GM21447 (cell line): ENCODE measurements at regions not wholly inside any gene's neighbourhood (a gene's known extent, or its start where the extent isn't known, plus 50 kb on each side); places are given as distances from the start of the nearest gene placed in this dataset.

Source experiments
- ATAC-seq: cut with Tn5 transposase; IDR thresholded peaks from one replicate; pipeline ENCODE4 v1.9.1; 2021; ENCODE audit not compliant: unreplicated experiment

DNA sequence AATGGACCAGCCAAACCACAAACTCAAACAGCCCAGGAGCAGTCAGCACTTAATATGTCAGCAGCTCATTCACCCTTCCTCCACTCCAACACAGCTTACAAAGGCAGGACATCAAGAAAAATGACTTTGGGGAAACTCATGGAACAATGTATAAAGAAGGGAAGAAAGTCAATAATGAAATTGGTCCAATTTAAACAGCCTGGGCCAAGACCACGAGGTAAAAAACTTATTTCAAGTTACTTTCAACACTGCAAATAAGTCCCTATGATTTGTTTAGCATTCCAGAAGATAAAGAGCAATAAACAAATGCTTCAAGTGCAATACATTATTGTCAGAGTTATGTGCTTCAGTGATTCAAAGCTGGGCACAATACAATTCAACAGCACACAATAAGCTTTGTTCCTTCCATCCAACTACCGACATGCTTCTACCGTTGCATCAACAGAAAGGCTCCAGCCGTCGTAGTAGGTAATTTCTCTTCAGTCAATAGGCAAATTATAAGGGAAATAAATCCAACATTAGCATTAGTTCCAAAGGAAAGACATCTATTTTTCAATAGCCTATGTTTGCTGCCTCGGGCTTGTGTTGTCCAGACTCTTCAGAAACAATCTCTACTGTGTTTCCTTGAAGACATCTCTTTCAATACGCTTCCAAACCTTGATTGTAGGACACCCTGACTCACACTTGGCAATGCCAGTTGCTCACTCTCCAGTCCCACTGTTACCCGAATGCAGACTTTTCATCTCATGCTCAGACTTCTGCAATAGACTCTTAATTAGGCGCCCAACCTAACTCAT lies 225.7 kb downstream of the NUAK1 start:
- no peak for ATAC-seq

DNA sequence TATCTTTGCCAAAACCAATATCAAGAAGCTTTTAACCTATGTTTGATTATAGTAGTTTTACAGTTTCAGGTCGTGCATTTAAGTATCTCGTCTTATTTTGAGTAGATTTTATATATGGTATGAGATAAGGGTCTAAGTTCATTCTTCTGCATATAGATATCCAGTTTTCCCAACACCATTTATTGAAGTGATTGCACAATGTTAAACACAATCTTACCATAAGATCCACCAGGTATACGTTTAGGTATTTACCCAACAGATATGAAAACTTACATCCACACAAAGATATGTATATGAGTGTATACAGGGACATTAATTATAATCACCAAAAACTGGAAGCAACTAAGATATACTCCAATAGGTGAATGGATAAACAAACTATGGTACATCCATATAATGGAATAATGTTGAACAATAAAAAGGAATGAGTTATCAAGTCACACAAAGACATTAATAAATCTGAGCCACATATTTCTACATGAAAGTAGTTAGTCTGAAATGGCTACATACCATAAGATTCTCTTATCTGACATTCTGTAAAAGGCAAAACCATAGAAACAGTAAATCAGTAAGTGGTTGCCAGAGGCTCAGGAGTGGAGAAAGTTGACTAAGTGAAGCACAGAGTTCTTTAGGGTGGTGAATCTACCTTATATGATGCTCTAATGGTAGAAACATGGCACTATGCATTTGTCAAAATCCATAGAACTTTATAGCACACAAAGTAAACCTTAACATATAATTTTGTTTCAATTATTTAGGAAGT lies 222.6 kb downstream of the NUAK1 start:
- no peak for ATAC-seq

- ATAC-seq, result no peak
Observed at GRCh38 chr12:105916760-105917039, 222.1 kb downstream of the NUAK1 start.

DNA sequence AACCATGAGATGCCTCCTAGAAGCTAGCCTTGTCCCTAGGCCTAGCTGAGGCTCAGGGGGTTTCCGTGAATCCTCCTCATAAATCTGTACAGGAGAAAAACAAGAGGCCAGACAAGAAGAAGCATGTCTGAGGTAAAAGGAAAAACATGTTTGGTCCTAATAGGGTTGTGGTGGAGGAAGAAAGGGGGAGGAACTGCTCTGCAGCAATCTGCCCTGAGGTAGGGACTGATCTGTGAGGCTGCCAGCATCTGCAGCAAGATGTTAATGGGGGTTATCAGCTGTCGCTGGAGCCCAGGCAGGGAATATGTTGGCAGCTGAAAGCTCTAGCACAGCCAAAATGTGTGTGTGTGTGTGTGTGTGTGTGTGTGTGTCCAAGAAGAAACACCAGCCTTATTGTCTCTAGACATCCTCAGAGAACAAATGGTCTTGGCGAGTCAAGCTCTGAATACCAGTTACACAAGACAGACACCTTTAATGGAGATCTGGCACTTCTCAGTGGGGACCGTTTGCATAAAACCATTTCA lies 218.5 kb downstream of the NUAK1 start:
- no peak for ATAC-seq

- ATAC-seq, result no peak
Observed at GRCh38 chr12:105921055-105921454, 217.7 kb downstream of the NUAK1 start.

GRCh38 chr12:105921872-105922669 lies 216.7 kb downstream of the NUAK1 start:
- no peak for ATAC-seq

DNA sequence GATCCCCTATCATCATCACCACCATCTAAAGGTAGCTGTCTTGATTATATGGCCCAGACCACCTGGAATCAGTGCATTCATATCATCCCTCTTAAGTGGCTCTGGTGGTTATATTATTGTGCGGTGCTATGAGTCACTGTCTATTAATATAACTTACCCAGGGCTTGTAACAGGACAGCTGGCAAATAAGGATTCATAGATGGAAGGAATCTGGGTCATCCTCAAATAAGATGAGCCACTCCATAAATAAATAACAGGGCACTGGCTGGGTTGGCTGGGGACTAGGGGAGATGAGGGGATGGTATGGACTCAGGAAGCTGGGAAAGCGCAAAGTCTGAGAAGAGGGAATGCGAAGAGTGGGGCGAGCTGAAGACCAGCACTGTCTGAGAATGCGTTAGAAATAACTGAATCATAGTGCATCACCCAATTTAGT lies 216.1 kb downstream of the NUAK1 start:
- ATAC-seq, result no peak

GRCh38 chr12:105924526-105925208 lies 214.1 kb downstream of the NUAK1 start:
- ATAC-seq, result no peak

GRCh38 chr12:105927564-105927963 lies 211.2 kb downstream of the NUAK1 start:
- ATAC-seq, result no peak

GRCh38 chr12:105928436-105928835 lies 210.3 kb downstream of the NUAK1 start:
- ATAC-seq, result no peak

GRCh38 chr12:105929192-105929591 lies 209.6 kb downstream of the NUAK1 start:
- no peak for ATAC-seq

- no peak for ATAC-seq
Observed at GRCh38 chr12:105930557-105931503, 207.9 kb downstream of the NUAK1 start.

DNA sequence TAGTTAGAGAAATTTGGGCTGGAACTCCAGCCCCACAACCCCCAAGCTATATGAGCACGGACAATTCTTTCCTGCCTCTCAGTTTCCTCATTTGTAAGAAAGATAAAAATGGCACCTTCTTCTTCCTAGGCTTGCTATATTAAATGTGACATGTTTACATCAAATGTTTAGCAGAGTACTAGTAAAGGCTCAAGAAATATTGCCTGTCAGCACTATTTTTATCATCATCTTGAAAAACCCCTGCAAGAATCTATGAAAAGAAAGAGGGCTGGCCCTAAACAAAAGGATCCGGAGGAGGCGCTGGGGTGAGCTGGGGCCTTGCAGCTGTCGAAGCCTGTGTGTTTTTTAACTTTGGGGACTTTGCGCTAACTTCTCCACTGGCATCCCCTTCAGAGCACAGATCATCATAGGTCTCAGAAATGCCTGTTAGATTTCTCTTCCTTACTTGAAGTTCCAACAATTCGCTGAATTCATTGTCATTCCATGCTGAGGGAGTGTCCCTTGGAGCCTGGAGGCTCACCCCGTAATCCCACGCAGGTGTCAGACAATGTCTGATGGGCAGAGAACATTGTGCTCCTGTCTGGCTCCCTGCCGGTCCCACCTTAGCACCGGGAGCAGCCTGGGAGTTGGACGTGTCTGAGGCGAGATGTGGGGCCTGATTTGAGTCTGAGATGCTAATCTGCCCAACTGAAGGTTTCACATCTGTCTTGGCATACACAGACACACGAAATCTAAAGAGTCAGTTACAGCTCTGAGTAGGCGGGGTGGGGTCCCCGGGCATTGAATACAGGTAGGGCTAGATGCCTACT lies 206.8 kb downstream of the NUAK1 start:
- no peak for ATAC-seq

DNA sequence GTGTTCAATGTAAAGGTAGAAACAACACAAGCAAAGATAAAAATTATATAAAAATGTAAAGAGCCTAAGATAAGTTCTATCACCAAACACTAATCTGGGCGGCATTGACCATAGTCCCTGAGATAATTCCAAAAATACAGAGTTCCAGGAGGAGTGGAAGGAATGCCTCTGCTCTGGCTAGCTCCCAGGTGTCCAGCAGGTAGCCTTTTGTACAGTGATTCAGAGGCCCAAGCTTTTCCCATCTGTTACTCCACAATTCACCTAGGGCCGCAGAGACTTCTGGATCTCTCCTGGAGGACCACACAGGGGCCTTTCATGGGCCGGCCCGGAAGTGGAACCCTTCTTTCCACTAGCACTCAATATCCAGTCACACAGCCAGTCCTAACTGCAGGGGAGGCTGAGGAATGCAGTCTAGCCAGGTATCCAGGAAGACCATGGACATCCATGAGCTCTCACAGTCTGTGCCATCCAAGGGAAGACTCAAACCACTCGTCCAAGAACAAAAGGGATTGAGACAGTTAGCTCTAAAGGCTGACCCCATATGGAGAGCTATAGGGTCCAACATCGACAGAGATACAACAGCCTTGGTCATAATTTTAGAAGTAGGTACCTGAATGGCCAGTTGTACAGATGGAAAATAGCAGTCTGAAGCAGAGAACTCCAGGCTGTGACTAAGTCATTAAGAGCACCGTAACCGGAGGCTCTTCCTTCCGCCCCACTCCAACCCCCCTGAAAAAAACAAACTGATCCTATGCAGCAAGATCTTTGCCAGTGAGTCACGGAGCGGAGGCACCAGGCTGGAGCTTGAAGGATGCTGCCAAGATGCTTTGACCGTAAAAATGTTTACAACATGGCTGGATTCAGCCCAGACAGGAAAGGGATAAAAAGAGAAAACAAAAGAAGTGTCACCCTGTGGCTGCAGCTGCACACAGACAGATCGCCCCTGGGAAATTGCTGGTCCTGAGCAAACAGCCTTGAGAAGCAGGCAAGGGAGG lies 204.8 kb downstream of the NUAK1 start:
- no peak for ATAC-seq

DNA sequence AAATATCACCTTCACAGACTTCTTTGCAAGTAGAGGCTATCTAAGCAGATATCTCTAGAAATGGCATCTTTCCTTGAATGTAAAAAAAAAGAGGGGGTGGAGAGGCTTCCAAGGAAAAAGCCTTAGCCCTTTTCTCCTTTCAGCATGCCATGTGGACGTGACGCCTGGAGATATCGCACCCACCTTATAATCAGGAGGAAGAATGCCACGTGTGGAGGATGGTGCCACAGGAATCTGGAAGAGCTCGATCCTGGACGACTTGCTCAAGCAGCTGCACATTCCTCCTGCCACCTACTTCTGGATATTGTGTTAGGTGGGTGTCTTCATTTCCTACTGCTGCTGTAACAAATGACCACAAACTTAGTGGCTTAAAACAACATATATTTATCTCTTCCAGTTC lies 203.6 kb downstream of the NUAK1 start:
- no peak for ATAC-seq

DNA sequence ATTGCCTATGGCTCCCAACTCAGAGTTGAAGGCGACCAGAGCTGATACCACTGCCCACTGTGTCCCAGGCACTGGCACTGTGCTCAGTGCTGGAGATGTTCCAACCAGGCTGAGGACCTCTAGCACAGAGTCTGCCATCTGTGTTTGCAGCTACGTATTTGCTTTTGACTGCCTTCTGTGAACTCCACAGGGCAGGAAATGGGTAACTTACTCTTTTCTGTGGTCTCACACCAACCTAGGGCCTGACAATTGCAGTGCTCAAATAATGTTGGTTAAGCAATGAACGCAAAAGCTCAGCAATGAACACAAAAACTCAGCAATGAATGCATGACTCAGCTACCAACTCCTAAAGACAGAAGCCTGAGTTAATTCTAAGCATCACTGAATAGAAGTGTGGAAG lies 202.8 kb downstream of the NUAK1 start:
- no peak for ATAC-seq

DNA sequence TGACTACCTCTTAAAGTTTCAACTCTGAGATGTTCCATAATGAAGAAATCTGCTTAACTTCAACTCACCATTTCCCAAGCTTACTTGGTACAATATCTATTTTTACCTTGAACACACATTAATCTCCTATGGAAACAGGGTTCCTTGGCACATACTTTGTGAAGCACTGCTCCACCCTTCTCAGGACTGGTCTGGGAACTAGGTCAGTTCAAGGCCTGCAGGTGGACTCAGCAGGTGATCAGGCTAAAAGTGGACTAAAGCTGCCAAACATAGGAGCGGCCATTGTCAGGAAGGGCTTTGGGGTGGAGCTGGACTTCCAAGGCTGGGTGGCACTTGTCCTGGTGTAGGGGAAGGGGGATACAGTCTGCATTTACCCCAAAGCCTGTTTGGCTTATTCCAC lies 202.3 kb downstream of the NUAK1 start:
- ATAC-seq, result no peak

DNA sequence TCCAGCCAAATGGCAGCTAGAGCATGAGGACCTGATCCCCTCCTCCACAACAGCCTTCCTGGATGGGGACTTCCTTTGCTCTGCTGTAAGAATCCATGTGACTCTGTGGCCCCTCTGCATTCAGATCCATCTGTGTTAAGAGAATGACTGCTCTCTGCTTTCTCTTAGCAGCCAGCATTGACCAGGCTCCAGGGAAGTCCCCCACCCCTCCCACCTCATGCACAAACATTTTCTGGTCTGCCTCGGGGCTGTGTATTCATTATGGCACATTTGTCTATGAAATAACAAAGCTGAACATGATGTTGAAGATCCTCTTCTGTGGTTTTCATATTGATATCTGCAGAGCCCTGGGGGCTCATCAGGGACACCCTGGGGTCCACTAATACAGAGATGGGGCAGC lies 201.7 kb downstream of the NUAK1 start:
- no peak for ATAC-seq
